ENCODE measurements at regions not wholly inside any gene's neighbourhood (a gene's known extent, or its start where the extent isn't known, plus 50 kb on each side); places are given as distances from the start of the nearest gene placed in this dataset.
"Not testable (repeated sequence)": the region's sequence is repeated elsewhere in the genome, so short reads cannot be mapped to it uniquely, and the experiment has no call there.

DNA sequence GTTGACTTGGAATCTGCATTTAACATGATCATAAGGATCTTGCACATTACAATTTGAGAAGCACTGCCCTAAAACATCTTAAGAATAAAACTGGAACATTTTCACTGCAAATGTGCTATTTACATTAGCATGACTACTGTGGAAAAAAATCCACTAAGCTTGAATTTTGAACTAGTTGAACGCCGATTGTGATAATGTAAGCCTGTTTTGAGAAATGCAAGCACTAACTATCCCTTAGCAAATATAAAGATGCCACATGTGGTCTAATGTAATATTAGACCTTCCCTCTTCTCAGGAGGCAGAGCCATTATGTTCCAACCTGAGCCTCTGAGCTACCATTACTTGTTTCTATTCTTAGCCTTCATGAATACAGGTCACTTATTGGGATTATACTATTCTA is 278.0 kb downstream of the SPATA31A6 start:
- H3K4me2 ChIP-seq (ENCODE audit: low read length), result not testable (repeated sequence)

DNA sequence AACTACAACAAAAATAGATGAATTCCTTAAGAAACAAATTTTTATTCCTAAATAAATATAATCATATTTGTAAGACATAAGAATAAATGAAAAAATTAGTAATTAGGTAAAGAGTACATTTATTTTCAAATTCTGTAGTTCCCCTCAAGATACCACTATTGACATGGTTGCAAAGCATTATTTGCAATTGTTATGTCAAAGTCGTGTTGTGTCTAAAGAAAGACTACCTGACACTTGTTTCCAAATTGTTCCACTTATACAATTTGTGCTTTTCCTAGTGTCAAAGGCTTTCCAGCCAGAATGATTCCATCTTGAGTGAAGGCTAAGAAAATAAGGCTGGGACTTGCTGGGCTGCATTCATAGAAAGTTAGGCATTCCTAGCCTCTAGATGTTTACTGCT is 278.4 kb downstream of the SPATA31A6 start:
- not testable (repeated sequence) for H2BK12ac ChIP-seq (ENCODE audit: low read length); H4K12ac ChIP-seq (ENCODE audit: low read depth, low read length); H3K27me3 ChIP-seq (ENCODE audit: insufficient read depth, low read length); H3K4me2 ChIP-seq (ENCODE audit: low read length); H2AK5ac ChIP-seq (ENCODE audit: low read length); DNase-seq; H3K18ac ChIP-seq (ENCODE audit: low read length); H3K9me3 ChIP-seq (ENCODE audit: insufficient read depth, low read depth, low read length); H4K8ac ChIP-seq (ENCODE audit: low read depth, low read length); H3K4ac ChIP-seq (ENCODE audit: low read depth, low read length); H3K36me3 ChIP-seq (ENCODE audit: control insufficient read depth in 1 of 2, insufficient read depth in 2 of 2, low read length in 2 of 2); H3K27ac ChIP-seq (ENCODE audit: low read depth, low read length); H3K4me3 ChIP-seq (ENCODE audit: low read depth, low read length); H3K9ac ChIP-seq (ENCODE audit: low read length); H3K79me1 ChIP-seq (ENCODE audit: low read length); H2BK120ac ChIP-seq (ENCODE audit: insufficient read depth, low read length, poor library complexity); H2BK5ac ChIP-seq (ENCODE audit: low read depth, low read length, poor library complexity); H3K23ac ChIP-seq (ENCODE audit: low read length); H3K4me1 ChIP-seq (ENCODE audit: control insufficient read depth in 1 of 2, insufficient read depth in 2 of 2, low read length in 2 of 2); H2AFZ ChIP-seq (ENCODE audit: insufficient read depth, low read length, poor library complexity); H4K91ac ChIP-seq (ENCODE audit: low read depth, low read length); H3K79me2 ChIP-seq (ENCODE audit: control insufficient read depth, insufficient read depth, low read length, poor library complexity); H3K14ac ChIP-seq (ENCODE audit: low read length)
- no CpG with 5 or more reads among the region's 1 CpG for WGBS (ENCODE audit: extremely low coverage, insufficient coverage, insufficient read length)

More for the DNA sequence above, 278.0 kb downstream of the SPATA31A6 start:
- H4K8ac ChIP-seq (ENCODE audit: low read depth, low read length); H3K4me3 ChIP-seq (ENCODE audit: low read depth, low read length); H3K18ac ChIP-seq (ENCODE audit: low read length); H4K91ac ChIP-seq (ENCODE audit: low read depth, low read length); H2AK5ac ChIP-seq (ENCODE audit: low read length); H2BK12ac ChIP-seq (ENCODE audit: low read length); H2BK5ac ChIP-seq (ENCODE audit: low read depth, low read length, poor library complexity); H4K12ac ChIP-seq (ENCODE audit: low read depth, low read length); DNase-seq; H2BK120ac ChIP-seq (ENCODE audit: insufficient read depth, low read length, poor library complexity); H3K79me1 ChIP-seq (ENCODE audit: low read length); H3K23ac ChIP-seq (ENCODE audit: low read length); H3K9ac ChIP-seq (ENCODE audit: low read length); H3K9me3 ChIP-seq (ENCODE audit: insufficient read depth, low read depth, low read length); H3K4me1 ChIP-seq (ENCODE audit: control insufficient read depth in 1 of 2, insufficient read depth in 2 of 2, low read length in 2 of 2); H3K27me3 ChIP-seq (ENCODE audit: insufficient read depth, low read length); H3K79me2 ChIP-seq (ENCODE audit: control insufficient read depth, insufficient read depth, low read length, poor library complexity); H3K4ac ChIP-seq (ENCODE audit: low read depth, low read length); H3K27ac ChIP-seq (ENCODE audit: low read depth, low read length); H3K36me3 ChIP-seq (ENCODE audit: control insufficient read depth in 1 of 2, insufficient read depth in 2 of 2, low read length in 2 of 2); H2AFZ ChIP-seq (ENCODE audit: insufficient read depth, low read length, poor library complexity); H3K14ac ChIP-seq (ENCODE audit: low read length): not testable (repeated sequence)
- WGBS (ENCODE audit: extremely low coverage, insufficient coverage, insufficient read length), result no CpG with 5 or more reads among the region's 2 CpGs

DNA sequence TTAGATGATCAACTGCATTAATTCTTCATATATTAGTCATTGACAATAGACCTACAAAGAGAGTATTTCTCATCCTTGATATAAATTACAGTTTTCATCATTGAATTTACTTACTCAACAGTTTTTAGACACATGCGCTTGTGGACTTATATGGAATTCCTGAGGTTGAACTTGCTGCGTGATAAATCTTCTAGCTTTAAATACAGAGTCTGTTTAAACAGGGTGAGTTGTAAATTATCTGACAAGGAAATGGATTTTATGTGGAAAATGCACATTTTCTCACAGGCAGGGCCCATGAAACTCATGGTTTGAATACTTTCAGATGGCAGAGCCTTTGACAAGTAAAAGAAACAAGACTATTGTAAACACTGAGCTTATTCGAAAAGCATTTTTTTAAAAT is 280.5 kb downstream of the SPATA31A6 start:
- H3K9me3 ChIP-seq (ENCODE audit: insufficient read depth, low read depth, low read length); H3K79me1 ChIP-seq (ENCODE audit: low read length); H3K4me2 ChIP-seq (ENCODE audit: low read length); DNase-seq; H2AK5ac ChIP-seq (ENCODE audit: low read length); H3K9ac ChIP-seq (ENCODE audit: low read length); H2AFZ ChIP-seq (ENCODE audit: insufficient read depth, low read length, poor library complexity); H3K4ac ChIP-seq (ENCODE audit: low read depth, low read length); H3K18ac ChIP-seq (ENCODE audit: low read length); H3K14ac ChIP-seq (ENCODE audit: low read length); H2BK120ac ChIP-seq (ENCODE audit: insufficient read depth, low read length, poor library complexity); H3K27ac ChIP-seq (ENCODE audit: low read depth, low read length); H2BK5ac ChIP-seq (ENCODE audit: low read depth, low read length, poor library complexity); H3K4me3 ChIP-seq (ENCODE audit: low read depth, low read length); H3K27me3 ChIP-seq (ENCODE audit: insufficient read depth, low read length); H3K4me1 ChIP-seq (ENCODE audit: control insufficient read depth in 1 of 2, insufficient read depth in 2 of 2, low read length in 2 of 2); H3K23ac ChIP-seq (ENCODE audit: low read length); H4K12ac ChIP-seq (ENCODE audit: low read depth, low read length); H3K79me2 ChIP-seq (ENCODE audit: control insufficient read depth, insufficient read depth, low read length, poor library complexity); H3K36me3 ChIP-seq (ENCODE audit: control insufficient read depth in 1 of 2, insufficient read depth in 2 of 2, low read length in 2 of 2); H4K91ac ChIP-seq (ENCODE audit: low read depth, low read length); H4K8ac ChIP-seq (ENCODE audit: low read depth, low read length); H2BK12ac ChIP-seq (ENCODE audit: low read length): not testable (repeated sequence)
- WGBS (ENCODE audit: extremely low coverage, insufficient coverage, insufficient read length), result no CpG with 5 or more reads among the region's 3 CpGs

- H4K12ac ChIP-seq (ENCODE audit: low read depth, low read length); H2BK5ac ChIP-seq (ENCODE audit: low read depth, low read length, poor library complexity); H3K4me3 ChIP-seq (ENCODE audit: low read depth, low read length); H3K14ac ChIP-seq (ENCODE audit: low read length); H3K79me1 ChIP-seq (ENCODE audit: low read length); H3K4me2 ChIP-seq (ENCODE audit: low read length); H3K27ac ChIP-seq (ENCODE audit: low read depth, low read length); H2AK5ac ChIP-seq (ENCODE audit: low read length); H3K79me2 ChIP-seq (ENCODE audit: control insufficient read depth, insufficient read depth, low read length, poor library complexity); H2AFZ ChIP-seq (ENCODE audit: insufficient read depth, low read length, poor library complexity); H2BK12ac ChIP-seq (ENCODE audit: low read length); H3K36me3 ChIP-seq (ENCODE audit: control insufficient read depth in 1 of 2, insufficient read depth in 2 of 2, low read length in 2 of 2); H3K23ac ChIP-seq (ENCODE audit: low read length); H3K18ac ChIP-seq (ENCODE audit: low read length); H4K8ac ChIP-seq (ENCODE audit: low read depth, low read length); H4K91ac ChIP-seq (ENCODE audit: low read depth, low read length); H3K9ac ChIP-seq (ENCODE audit: low read length); H3K4ac ChIP-seq (ENCODE audit: low read depth, low read length); H3K27me3 ChIP-seq (ENCODE audit: insufficient read depth, low read length); H3K4me1 ChIP-seq (ENCODE audit: control insufficient read depth in 1 of 2, insufficient read depth in 2 of 2, low read length in 2 of 2); H2BK120ac ChIP-seq (ENCODE audit: insufficient read depth, low read length, poor library complexity); H3K9me3 ChIP-seq (ENCODE audit: insufficient read depth, low read depth, low read length): not testable (repeated sequence)
- no CpG with 5 or more reads among the region's 3 CpGs for WGBS (ENCODE audit: extremely low coverage, insufficient coverage, insufficient read length)
- DNase-seq, result peak in 1 of 2 donors; percentile 1
Measured at GRCh38 chr9:42470577-42470976, 287.1 kb downstream of the SPATA31A6 start.
